ENCODE measurements at regions not wholly inside any gene's neighbourhood (a gene's known extent, or its start where the extent isn't known, plus 50 kb on each side); places are given as distances from the start of the nearest gene placed in this dataset.

DNA sequence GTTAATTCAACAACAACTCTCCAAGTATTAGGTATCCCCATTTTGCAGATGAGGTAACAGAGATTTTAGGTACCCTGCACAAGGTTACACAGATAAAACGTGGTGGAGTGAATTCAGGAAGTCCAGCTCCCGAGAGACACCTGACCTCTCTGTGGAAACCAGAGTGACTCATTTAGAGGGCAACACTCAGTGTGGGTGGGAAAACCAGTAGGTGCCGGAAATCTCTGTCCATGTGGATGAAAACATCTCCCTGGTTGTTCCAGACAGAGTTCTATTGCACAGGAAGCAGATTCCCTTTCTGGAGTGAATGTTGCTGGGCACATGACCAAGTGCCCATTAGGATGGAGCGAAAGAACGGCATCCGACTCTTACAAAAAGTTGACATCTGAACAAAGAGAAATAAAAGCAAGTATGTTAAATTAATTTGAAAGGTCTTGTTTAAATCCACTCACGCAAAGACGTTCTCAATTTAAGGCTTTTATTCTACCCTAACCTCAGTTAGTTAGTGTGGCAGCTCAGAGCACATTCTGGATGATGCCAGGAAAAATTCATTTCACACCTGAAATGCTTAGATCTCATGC, 391.9 kb upstream of the WWC1 start:
- peak; percentile 20 for DNase-seq (ENCODE audit: low spot score)

DNA sequence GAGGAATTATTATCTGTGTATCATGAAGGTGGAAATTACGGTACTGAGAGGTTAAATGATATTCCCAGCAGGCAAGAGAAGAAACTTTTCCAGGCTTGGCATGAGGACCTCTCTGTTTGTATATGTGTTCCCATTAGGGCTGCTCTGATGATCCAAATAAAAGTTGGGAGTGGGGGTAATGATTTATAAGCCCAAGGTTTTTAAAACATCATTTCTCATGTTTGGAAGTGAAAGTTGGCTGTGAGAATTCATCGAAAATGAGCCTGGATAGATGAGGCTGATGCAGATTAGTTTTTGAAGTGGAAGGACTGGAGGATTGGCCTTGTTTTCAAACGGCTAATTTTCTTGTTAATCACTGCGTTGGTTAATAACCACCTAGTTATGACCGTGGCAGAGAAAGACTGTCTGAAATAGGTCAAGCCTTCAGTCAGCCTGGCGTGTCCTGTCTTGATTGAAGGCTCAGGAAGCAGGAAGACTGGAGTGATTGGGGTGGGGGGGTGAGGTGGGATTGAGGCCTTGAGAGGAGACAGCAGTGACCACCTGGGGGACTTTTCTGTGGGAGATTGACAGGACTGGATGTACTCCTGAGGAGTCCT, 391.0 kb upstream of the WWC1 start:
- no peak for DNase-seq (ENCODE audit: low spot score)

DNA sequence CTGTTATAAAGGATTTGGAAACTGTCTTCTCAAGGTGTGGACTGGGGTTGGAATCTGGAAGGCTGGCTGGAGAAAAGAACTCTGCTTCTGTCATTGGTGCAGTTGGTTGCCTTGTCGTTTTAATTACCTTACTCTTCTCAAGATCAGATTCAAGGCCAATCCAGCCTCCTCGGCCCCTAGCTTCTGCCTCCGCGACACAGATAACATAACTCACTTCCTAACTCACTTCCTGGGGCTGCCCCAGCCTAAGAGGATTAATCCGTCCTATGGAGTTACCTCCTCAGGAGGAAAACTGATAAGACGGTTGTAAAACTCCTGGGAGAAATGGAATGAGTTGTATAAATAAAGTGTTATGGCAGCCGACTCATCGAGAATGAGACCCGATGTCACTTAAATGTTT, 389.1 kb upstream of the WWC1 start:
- DNase-seq (ENCODE audit: low spot score): no peak

DNA sequence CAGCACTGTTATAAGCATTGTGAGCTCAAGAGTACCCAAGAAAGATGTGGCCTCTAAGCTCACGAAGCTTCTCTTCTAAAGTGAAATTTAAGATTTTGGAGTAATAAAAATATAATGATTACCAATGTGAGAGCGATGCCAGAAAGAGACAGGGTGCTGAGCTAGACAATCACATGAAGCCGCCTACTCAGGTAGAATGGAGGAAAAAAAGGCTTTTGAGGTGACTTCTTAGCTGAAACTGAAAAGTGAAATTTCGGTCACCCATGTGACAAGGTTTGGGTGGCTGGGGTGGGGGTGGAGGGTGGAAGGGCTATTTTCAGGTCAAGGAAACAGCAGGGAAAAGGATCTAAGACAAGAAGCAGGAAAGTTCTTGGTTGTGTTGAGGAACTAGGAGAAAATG, 388.2 kb upstream of the WWC1 start:
- DNase-seq (ENCODE audit: low spot score): no peak

DNA sequence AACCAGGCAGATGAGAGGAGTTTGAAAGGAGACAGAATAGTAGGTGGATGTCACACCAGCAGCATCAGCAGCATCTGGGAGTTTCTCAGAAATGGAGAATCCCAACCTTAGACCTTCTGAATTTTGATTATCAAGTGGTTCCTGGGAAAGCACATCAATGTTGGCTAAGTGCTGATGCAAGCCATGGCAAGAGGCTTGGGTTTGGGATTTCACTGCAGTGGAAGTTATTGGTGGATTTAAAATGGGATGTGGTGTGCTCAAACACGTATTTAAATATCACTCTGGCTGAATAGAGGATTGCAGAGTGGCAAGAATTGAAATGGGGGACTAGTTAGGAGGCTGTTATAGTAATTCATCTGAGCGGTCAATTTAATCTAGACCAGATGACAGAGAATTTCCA, 387.8 kb upstream of the WWC1 start:
- DNase-seq (ENCODE audit: low spot score): no peak

DNA sequence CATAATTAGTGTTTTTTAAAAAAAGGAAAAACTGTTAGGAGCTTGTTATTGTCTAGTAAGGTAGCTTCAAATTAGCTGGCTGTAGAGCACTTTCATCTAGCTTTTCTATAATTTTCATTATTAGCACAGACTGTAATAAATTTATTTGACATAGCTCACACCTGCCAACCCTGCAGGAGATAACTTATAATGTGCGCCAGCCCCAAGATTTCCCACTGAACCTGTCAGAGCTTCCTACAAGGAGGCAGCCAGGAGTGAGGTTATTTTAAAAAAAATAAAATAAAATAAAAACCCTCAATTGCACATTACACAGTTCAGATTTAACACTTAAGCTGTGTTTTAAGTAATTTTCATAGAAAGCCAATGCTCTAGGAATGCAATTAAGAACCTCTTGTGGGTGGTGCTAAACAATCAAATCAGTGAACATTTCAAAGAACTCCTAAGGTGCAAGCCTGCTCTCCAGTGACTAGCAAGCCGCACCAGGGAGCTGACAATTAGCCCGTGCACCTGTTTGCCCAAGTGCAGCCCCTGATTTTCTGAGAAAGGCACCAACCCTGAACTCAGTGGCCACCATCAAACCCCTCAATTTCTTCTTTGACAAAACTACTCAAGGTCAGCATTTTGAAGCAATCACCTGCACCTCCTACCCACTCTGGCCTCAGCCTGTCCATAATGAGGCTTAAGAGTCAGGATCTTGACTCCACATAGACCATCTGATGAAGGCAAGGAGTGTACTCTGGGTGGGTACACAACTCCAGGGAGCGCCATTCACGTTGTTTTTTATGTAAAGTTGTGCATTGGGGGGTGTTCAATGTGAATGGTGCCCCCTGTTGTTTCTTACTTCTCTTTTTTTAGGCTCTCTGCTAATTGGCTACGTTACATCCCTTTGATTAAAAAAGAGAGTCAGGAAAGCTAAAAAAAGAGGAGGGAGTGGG, 385.3 kb upstream of the WWC1 start:
- no peak for DNase-seq (ENCODE audit: low spot score)

DNA sequence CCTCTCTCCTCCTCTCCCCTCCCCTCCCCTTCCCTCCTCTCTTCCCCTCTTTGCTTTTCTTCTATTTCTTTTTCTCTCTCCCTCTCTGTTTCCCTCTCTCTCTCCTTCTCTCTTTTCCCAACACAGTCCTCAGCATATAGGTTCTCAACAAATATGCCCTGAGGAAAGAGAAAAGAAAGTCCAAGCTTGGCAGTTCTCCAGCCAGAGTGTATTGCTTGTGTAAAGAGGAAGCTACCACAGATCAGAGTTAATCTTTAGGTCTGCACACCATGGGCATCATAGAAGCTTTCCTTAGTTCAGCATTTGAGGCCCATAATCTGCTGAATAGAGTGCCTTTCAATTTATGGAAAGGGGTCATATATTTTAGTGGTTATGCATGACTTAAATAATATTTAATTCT, 382.8 kb upstream of the WWC1 start:
- no peak for DNase-seq (ENCODE audit: low spot score)

DNA sequence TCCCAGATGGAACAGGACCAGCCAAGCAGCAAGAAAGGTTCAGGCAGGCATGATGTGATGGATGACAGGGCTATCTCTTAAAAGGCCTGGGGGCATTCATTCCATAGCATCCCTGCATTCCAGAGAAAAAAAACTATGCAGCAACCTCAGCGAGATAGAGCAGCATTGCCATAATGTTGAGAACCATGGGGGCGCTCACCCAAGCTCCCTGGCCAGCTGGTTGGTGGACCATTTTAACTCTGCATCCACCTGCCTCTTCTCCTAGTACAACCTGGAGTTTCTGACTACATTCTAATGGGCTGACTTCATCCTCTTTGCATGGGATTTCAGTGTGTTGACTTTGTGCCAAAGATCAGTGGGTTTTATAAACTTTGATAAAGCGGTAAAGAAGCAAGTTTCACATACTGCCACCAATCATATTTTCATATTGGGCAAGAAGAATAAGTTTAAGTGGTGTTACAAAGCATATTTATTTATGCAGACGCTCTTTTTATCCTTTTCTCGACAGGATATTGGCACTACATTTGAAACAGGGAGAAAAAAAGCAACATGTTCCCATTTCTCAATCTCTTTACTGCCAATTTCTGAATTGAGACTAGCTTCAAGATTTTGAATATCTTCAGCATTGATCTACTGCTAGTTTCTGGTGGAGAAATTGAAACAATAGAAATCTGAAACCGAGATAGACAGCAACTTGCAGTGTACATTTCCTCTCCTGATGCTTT, 378.3 kb upstream of the WWC1 start:
- DNase-seq (ENCODE audit: low spot score): no peak

DNA sequence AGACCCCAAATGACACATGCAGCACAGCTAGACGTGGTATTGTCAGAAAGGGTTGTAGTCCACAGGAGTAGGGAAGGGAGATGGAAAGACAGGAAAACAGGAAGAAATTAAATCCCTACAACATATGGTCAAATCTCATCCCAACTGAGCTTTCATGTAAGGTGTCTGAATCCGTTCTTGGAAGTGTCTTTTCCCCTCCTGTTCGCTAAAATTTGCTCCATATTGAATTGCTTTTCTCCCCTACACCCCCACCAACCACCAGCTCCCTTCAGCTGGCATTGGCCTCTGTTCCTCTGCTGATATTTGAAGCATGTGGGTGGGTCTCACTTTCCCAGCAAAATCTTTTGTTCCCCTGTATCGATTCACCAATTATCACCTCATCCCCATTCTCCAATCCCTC, 376.2 kb upstream of the WWC1 start:
- DNase-seq (ENCODE audit: low spot score): no peak

DNA sequence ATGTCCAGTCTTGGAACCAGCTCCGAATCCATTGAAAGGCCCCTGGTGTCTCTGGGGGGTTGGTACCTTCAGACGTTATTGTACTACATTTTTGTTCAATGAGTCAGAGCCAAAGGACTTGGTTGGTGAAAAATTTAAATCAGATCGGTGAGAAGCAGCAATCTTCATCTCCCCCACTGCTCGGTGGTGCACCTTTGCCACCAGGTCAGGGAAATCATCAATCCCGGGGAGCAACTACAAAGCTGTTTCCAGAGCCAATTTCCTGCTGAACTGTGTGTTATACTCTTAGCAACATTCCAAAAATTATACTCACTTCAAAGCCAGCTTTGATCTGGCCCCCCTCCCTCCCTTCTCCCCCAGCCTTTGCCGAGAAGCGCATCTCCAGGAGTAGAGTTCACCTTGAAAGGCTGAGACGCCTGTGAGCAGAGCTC, 375.2 kb upstream of the WWC1 start:
- DNase-seq (ENCODE audit: low spot score): no peak

DNA sequence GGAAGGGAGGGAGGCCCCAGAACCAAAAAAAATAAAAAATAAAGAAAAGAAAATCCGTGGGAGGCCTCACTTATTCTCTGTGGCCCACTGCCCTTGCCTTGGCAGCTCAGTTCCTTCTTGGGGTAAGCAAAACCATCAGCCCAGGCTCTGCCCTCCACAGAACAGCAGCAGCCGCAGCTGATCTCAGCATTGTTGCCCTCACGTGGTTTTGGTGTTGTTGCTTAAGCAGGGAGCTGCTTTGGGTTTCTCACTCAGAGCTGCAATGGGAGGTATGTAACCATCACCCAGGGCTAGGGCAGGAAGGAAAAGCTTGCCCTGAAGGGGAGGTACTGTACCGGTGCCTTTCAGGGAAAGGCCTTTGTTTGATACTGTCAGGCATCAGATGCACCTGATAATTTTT, 374.7 kb upstream of the WWC1 start:
- DNase-seq (ENCODE audit: low spot score): no peak

DNA sequence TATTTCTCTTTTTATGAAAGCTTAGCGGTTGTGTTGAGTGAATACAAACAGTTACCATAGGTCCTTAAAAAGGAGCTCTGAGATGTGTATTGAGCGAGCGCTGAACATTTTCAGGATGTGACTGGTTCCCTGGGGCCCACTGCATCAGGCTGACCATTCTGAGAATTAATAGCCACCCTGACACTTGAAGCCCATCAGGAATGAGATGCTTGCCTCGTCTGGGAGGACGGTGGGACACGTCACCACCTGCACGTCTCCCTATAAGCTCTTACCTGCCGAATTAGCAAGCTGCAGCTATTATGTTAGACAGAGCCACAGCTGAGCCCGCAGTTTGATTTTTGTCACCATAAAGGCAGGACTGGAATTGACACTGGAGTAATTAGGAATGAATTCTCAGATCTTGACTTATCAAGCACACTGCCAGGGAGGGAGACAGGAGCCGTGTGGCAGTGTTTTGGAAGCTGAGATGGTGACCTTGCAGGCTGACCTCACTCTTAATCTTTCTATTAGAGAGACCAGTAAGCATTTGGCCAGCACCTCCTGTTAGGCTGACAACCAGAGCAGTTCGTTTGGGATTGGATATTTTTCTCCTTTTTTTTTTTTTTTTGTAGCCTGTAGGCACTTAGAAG, 373.1 kb upstream of the WWC1 start:
- no peak for DNase-seq (ENCODE audit: low spot score)

DNA sequence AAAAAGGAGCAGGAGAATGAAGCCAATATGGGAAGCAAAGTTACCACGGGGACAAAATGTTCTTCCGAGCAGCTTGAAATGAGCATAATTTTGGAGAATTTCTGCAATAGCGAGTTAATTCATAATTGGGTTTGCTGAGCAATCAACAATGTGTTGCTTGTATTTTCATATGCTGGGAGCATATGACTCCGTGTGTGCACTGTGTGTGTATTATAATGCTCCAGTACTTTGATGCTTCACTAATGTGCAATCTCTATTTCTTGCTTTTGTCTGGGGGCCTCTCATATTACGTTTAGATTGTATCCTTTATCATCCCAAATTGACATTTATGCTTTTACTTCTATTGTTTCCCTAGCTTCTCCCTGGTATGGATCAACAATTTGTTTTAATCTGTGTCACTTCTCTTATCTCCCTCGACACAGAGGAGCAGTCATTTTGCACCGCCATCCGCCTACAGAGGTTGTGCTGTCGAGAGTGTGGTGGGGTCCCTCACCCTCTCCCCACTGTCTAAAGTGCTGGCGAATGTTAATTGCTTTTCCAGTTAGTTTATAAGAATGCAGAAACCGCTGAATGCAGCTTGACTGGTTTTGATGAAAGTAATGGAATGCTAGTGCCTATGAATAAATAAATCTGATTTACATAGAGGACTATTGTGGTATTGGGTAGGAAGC, 372.5 kb upstream of the WWC1 start:
- no peak for DNase-seq (ENCODE audit: low spot score)

DNA sequence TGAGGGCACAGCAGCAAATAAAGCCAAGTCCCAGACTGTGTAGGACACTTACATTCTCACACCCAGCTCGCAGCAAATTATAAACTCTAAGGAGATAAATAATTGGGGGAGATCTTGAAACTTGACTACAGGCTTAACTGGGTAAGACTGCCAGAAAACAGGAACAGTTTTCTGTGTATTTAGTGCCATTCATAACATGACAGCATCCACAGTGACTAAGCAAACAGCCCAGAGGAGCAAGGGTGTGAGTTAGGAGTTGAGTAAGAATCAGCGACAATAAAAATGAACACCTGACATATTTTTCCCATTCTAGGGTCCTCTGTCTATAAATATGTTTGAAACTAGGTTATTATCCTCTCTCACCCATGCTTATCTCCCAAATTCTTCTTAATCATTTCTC, 370.9 kb upstream of the WWC1 start:
- DNase-seq (ENCODE audit: low spot score): peak; percentile 4

DNA sequence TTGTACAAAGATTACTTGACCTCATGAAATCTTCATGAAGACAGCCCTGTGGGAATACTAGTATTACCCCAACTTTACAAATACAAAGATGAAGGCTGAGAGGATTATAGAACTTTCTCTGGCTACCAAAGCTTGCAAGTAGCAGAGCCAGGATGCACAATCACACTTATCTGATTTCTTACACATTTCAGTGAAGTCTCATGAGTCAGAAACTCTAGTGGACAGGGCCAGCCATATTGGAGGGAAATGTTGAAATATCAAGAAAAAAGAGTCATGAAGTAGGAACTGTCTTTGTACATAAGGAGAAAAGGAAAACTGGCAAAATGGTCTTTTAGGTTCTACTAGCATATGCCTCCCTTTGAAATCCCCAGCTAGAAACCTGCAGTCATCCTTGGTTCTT, 369.6 kb upstream of the WWC1 start:
- no peak for DNase-seq (ENCODE audit: low spot score)

DNA sequence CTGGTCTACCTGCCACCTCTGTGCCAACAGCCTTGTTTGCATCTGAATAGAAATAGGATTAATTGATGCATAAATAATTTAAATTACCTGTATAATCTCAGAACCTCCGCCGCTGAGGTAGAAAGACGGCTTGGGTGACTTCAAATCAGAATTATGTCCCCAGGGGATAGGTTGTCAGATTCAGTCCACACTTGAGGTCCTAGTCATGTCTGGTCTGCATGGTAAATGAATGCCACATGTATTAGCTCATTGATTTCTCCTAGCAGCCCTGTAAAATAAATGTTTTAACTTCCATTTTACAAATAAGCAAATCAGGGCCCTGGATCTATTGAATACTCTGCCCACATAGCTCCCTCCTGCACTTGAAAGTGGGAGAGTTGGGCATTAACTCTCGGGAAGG, 368.0 kb upstream of the WWC1 start:
- no peak for DNase-seq (ENCODE audit: low spot score)

DNA sequence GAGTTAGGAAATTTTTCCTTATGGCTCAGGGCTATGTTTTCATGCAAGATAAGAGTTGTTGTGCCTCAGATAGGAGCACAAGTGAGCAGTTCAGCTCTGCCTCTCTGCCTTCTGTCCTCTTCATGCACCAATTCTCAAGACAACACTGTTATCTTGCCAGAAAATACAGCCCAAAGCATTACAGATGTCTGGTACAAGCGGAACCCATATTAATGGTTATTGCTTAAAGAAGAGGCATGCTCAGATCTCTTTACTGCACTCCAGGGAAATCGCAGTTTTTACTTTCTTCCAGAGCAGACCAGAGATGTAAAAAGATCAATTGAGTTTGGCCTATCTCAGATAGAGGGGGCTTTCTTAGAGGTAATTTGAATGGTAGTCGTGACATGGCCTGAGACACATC, 361.6 kb upstream of the WWC1 start:
- DNase-seq (ENCODE audit: low spot score): no peak

DNA sequence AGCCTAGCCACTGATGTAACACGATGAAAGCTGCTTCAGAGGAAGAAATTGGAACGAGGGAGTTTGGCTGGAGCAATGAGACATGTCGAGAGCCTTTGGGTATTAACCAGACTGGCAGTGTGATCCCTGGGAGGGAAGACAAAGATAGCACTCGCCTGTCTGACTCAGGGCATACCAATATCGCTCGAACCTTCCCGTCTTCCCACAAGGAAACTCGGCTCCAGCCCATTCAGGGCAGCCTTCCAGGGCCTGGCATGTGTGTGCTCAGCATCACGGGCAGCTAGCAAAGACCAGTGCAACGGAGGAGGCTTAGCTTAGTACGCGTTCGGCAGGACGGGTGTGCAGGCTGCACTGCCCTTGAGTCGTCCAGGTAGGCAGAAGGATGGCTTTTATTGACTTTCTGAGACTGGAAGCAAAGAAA, 356.9 kb upstream of the WWC1 start:
- no peak for DNase-seq (ENCODE audit: low spot score)

DNA sequence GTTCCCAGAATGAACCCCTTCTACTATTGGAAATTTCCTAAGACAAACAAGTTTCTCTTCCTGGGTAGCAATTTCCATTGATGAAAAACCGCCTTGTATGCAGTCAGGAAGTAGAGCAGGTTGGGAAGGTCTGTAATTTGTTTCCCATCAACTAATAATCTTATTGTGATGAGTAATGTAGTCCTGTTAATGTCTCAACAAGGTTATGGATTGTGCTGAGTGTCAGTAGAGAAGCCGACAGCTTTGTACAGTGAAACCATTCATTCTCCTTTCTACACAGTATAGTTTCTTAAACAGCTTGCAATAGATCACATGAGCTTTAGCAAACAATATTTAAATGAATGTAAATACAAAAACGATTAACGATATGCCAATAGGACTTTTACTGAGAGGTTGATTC, 355.4 kb upstream of the WWC1 start:
- no peak for DNase-seq (ENCODE audit: low spot score)

DNA sequence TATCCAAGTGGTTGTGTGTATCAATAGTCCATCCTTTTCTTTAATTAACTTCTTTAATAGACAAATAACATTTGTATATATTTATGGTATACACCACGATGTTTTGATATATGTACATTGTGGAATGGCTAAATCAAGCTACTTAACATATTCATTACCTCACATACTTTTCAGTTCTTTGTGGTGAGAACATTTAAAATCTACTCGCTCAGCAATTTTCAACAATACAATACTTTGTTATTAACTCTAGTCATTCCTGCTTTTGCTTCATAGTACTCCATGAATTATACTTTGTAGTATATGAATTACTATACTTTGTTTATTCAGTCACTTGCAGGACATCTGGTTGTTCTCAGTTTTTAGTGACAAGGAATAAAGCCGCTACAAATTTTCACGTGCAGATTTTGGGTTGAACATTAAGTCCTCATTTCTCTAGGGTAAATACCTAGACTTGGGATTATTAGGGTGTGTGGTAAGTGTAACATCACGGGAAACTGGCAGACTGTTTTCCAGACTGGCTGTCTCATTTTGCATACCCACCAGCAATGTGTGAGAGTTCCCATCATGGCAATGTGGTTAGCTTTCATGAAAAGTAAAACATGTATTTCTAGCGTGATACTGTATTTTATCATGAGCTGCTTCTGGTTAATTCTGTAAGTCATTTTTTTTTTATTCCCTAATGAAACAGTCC, 354.4 kb upstream of the WWC1 start:
- DNase-seq (ENCODE audit: low spot score): no peak

DNA sequence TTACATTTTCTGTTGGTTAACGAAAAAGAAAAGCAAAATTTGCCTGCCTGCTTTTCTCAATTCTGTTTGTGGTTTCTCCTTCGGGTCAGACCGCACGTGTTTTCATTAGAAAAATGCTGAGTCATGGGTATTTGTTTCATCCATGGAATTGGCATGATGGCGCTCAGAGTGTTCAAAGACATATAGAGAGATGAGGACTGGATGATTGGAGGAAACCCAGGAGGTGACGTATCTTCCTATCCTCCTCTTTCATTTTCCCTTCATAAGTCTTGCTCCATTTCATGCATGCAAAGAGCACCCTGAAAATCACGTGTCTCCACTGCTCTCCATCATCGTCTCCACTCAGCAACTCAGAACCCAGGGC, 353.8 kb upstream of the WWC1 start:
- DNase-seq (ENCODE audit: low spot score): no peak

All from RKO (cell line).